A673 (cell line): ENCODE measurements at regions not wholly inside any gene's neighbourhood (a gene's known extent, or its start where the extent isn't known, plus 50 kb on each side); places are given as distances from the start of the nearest gene placed in this dataset.

Source experiments
- BruUV-seq: library from RNA; stranded (reverse); fragments of 400-500 nt; replicated peaks from 2 replicates; lab custom pipeline; 2021; lab: Mats Ljungman, UMichigan
- CTCF ChIA-PET: fragments of 300-600 bp; sonication (Branson Sonifier 250); formaldehyde crosslinking; loops from one replicate; lab custom pipeline; 2022; ENCODE audit warnings: antibody characterized with exemption; lab: Charles Lee
- POLR2A ChIA-PET: fragments of 300-600 bp; sonication (Branson Sonifier 250); formaldehyde crosslinking; loops from one replicate; lab custom pipeline; 2022; ENCODE audit warnings: antibody characterized with exemption; ENCODE audit not compliant: low non-redundant PET; lab: Charles Lee
- DNase-seq: peaks from one replicate; pipeline ENCODE4 v3.0.0-alpha.2; 2015; ENCODE audit warnings: low spot score
- H3K27ac ChIP-seq: fragments of 200-600 bp; sonication (generic); 2 replicates; pipeline ENCODE4 v1.5.1; 2016; ENCODE audit warnings: mixed run types, low read depth, mild to moderate bottlenecking, mixed read lengths, antibody characterized with exemption, low read length; ENCODE audit not compliant: poor library complexity, severe bottlenecking
- H3K27me3 ChIP-seq: fragments of 200-600 bp; sonication (generic); replicated peaks from 2 replicates; pipeline ENCODE4 v1.6.1; 2017; ENCODE audit warnings: mixed run types, low read depth, mild to moderate bottlenecking, mixed read lengths, antibody characterized with exemption, low read length; ENCODE audit not compliant: insufficient read depth, poor library complexity
- H3K36me3 ChIP-seq: fragments of 200-600 bp; sonication (generic); 2 replicates; pipeline ENCODE4 v1.6.1; 2016; ENCODE audit warnings: mixed run types, mild to moderate bottlenecking, mixed read lengths, antibody characterized with exemption, low read length; ENCODE audit not compliant: insufficient read depth, poor library complexity, severe bottlenecking
- H3K4me1 ChIP-seq: fragments of 200-600 bp; sonication (generic); 2 replicates; pipeline ENCODE4 v1.6.1; 2017; ENCODE audit warnings: mixed run types, mild to moderate bottlenecking, mixed read lengths, antibody characterized with exemption, low read length; ENCODE audit not compliant: insufficient read depth, poor library complexity, severe bottlenecking
- H3K4me3 ChIP-seq: fragments of 200-600 bp; sonication (generic); 2 replicates; pipeline ENCODE4 v1.5.1; 2016; ENCODE audit warnings: low read depth, mixed run types, mild to moderate bottlenecking, mixed read lengths, low read length; ENCODE audit not compliant: poor library complexity, severe bottlenecking
- H3K9me3 ChIP-seq: fragments of 200-600 bp; sonication (generic); 2 replicates; pipeline ENCODE4 v1.6.1; 2016; ENCODE audit warnings: mixed run types, low read depth, mild to moderate bottlenecking, mixed read lengths, antibody characterized with exemption, low read length; ENCODE audit not compliant: poor library complexity, severe bottlenecking
- EZH2 ChIP-seq: fragments of 200-600 bp; sonication (generic); IDR thresholded peaks from 2 replicates; pipeline ENCODE4 v1.6.1; 2017; ENCODE audit warnings: borderline replicate concordance, low read depth, mild to moderate bottlenecking, mixed read lengths, antibody characterized with exemption, low read length; ENCODE audit not compliant: poor library complexity, severe bottlenecking
- intact Hi-C: fragments of 100-400 bp; cut with micrococcal nuclease; formaldehyde crosslinking; loops from one replicate; pipeline ENCODE4 v1.10.0; 2022; ENCODE audit not compliant: unreplicated experiment
- TF ChIP-seq, protein P1 (sequence below): fragments of 300-800, 200-600 bp; sonication (generic); conservative IDR thresholded peaks from 2 replicates; pipeline ENCODE4 v1.5.1; 2017; ENCODE audit warnings: low read depth, mild to moderate bottlenecking, antibody characterized with exemption, low read length, moderate library complexity, mixed read lengths

DNA sequence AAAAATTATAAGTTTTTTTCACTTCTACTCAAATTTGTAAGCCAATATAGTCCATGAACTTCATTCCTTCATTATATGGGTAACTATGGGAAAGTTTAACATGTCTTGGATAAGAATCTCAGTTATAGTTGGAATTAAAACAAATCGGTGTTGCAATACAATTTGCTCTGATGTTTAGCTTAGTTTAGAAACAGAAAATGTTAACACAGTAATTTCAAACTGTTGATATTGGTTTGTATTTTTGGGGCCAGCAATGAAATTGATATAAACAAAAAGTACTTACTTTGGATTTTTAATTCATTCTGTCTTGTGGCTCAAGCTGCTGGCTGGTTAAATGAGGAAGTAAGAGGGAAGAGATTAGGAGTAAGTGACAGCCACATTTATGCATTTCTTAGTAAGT lies 368.5 kb upstream of the NT5C1B start:
- no peak for DNase-seq
- TF ChIP-seq EZH2: no peak
- TF ChIP-seq, protein P1, sequence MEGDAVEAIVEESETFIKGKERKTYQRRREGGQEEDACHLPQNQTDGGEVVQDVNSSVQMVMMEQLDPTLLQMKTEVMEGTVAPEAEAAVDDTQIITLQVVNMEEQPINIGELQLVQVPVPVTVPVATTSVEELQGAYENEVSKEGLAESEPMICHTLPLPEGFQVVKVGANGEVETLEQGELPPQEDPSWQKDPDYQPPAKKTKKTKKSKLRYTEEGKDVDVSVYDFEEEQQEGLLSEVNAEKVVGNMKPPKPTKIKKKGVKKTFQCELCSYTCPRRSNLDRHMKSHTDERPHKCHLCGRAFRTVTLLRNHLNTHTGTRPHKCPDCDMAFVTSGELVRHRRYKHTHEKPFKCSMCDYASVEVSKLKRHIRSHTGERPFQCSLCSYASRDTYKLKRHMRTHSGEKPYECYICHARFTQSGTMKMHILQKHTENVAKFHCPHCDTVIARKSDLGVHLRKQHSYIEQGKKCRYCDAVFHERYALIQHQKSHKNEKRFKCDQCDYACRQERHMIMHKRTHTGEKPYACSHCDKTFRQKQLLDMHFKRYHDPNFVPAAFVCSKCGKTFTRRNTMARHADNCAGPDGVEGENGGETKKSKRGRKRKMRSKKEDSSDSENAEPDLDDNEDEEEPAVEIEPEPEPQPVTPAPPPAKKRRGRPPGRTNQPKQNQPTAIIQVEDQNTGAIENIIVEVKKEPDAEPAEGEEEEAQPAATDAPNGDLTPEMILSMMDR: no peak
- CTCF ChIA-PET: no interaction called here
- intact Hi-C loops: no loop called here
- Histone ChIP-seq H3K27ac (no peak overlapping the region), H3K27me3 (peaks cover 9% of the 10 kb centered on the region), H3K4me1 (no peaks in the 10 kb centered on the region), H3K9me3 (no peaks in the 10 kb centered on the region), H3K4me3 (no peak overlapping the region), H3K36me3 (no peaks in the 10 kb centered on the region)
- no TSS peak for BruUV-seq
- POLR2A ChIA-PET: no interaction called here

DNA sequence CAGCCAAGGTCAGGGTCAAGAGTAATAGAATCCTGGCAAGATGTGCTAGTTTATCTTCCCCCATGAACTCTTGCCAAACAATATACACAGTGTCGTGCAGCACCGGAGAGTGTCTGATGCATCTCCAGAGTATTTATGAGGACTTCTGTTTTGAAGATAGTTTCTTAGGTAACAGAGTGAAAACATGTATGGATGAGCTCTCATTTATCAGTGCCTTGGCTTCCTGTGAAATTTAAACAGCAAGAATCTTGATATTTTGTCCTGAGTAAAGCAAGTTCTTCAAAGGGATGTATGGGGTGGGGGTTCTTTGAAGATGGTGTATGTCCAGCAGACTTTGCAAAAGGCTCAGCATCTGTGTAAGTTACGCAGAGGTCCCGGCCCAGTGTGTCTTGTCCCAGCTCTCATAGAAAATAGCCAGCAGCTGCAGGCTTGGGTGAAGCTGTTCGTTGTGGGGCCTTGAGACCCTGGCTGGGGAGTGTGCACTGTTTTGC lies 361.0 kb upstream of the NT5C1B start:
- H3K4me1 ChIP-seq: no peaks in the 10 kb centered on the region
- H3K36me3 ChIP-seq: no peaks in the 10 kb centered on the region
- no peak overlapping the region for H3K4me3 ChIP-seq
- DNase-seq: no peak
- intact Hi-C loops: no loop called here
- ChIA-PET CTCF (no interaction called here), POLR2A (interaction anchor here (0.6 kb wide), 1 partner anchor 25 kb away, joined by 3 read pairs; no protein-coding TSS in a partner anchor)
- no peaks in the 10 kb centered on the region for H3K9me3 ChIP-seq
- no TSS peak for BruUV-seq
- no peaks in the 10 kb centered on the region for H3K27me3 ChIP-seq
- no peak overlapping the region for H3K27ac ChIP-seq
- TF ChIP-seq, protein P1: no peak
- no peak for TF ChIP-seq EZH2

DNA sequence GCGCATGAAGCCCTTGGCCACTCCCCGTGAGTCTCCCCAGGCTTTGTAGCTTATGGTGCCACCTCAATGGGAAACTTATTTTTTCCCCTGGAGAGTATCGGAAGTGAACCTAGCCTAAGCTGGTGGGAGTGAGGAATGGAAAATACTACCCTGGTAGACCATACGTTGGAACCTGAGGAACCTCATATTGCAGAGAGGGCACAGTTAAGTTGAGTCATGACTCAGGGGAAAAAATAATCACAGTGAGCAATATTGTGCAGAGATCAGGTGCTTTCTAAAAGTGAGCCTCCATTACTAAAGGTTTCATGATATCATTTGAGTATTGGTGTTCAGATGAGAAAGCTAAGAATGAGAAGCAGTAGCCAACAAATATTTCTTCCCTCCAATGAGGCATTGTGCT lies 360.5 kb upstream of the NT5C1B start:
- Histone ChIP-seq H3K9me3 (no peaks in the 10 kb centered on the region), H3K4me1 (no peaks in the 10 kb centered on the region), H3K27ac (no peak overlapping the region), H3K4me3 (no peak overlapping the region), H3K36me3 (no peaks in the 10 kb centered on the region), H3K27me3 (no peaks in the 10 kb centered on the region)
- TF ChIP-seq, protein P1: no peak
- no peak for TF ChIP-seq EZH2
- intact Hi-C loops: no loop called here
- CTCF ChIA-PET: no interaction called here
- no TSS peak for BruUV-seq
- DNase-seq: no peak
- POLR2A ChIA-PET: interaction anchor here (0.6 kb wide), 1 partner anchor 26 kb away, joined by 3 read pairs; no protein-coding TSS in a partner anchor
